Medulla oblongata (tissue), 1 donor: ENCODE measurements at regions not wholly inside any gene's neighbourhood (a gene's known extent, or its start where the extent isn't known, plus 50 kb on each side); places are given as distances from the start of the nearest gene placed in this dataset.

Source experiments
- DNase-seq: peaks from one replicate; pipeline ENCODE4 v3.0.0-alpha.2; 2015; ENCODE audit errors: extremely low spot score

DNA sequence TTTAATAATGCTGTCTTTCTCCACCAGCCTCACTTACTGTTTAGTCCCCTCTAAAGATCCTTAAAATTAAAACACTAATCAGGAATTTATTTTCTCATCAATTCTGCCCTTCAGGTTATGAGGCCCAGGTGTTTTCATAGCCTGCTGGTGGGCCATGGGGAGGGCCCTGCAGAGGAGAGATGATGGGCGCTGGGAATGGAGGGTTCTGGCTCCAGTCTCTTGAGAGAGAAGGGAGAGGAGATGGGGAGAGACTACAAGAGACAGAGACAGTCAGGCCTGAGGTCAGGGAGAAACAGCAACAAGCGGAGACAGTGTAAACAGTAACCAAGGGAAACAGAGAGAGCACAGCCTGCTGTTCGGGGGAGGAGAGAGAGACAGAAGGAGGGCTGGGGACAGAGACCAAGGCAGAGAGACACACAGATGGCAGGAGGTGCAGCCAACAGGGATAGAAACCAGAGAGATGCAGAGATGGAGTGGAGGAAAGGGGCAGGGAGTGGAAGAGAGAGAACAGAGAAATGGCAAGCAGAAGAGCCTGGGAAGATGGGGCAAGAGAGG, 187.3 kb upstream of the SYT13 start:
- DNase-seq = no peak

DNA sequence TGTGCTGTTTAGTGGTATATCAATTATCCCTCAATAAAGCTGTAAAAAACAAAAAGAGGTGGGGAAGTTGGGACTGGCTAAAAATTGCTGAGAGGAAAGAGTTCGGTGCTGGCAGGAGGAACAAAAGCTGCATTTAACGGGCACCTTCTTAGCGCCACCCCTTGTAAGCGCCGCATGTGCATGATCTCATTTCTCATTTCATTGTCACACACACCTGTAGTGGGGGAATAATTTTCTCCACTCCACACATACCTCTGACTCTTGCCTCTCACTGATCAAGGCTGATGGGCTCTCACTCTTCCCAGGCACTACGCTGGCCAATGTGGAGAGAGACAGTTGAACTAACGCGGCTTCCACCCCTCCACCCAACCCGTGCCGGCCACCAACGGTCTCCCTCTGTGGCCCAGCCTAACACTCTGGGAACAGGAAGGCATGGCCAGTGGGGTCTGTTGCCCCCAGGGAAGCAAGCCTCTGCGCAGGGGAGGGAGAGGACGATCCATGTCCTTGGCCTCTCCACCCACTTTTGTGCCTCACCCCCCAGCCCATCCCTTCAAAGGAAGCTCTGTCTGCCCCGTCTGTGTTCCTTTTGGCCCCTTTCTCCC, 186.7 kb upstream of the SYT13 start:
- DNase-seq = no peak

DNA sequence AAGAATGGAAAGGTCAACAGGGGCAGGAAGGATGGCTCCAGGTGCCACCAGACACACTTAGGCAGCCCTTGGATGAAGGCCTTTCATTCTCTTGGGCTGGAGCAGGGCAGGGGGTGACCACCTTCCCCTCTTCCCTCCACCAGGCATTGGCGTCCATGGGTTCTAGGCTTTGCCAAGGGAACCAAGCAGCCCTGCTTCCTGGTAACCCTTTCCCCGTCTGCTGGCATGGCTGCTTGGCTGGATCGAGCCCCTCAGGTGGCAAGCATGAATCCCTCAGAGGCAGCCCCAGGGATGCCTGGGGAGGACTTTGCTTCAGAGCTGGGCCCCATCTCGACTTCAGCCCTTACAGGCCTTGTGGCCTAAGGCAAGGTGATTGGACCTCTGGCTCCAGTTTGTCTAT, 185.1 kb upstream of the SYT13 start:
- DNase-seq = no peak

DNA sequence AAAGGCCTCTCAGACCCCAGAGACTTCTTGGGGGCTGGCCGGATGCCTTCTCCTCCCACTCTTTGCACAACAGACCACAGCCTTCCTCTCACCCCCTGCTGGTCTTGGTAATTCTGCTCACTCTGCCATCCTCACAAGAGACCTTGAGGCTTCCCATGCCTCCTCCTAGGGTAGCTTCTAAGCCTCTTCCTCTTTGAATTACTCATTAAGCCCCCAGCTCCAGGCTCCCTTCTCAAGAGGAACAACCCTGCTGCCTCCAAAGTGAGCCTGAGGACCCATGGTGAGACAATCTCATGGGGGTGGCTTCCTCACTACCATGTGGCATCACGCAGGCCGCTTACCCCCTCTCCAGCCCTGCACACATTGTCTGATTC, 184.6 kb upstream of the SYT13 start:
- no peak for DNase-seq

DNA sequence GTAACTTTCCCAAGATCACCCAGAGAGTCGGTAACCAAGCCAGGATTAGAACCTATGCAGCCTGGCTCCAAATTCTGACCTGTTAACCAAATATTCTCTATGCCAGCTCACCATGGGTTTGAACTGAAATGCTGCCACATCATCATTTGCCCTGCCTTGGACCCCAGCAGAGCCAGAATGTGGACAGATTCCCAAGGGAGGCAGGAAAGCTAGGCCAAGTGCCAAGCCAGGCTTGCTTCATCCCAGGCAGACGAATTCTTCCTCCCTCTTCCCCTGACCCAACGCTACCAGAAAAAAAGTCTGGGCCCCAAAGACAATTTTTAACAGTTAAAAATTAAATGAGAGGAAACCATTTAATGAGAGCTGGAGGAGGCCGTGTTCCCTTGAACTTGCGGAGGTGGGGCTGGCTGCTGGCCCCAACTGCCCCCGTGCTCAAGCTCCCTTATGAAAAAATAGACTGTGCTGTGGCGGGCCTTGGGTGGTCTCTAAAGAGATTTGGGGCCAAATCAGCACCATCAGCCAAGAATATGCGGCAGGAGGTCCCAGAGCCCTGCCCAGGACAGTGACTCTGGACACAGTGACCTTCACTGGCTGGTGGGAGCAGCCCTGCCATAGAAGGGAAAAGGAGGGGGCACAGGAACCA, 184.1 kb upstream of the SYT13 start:
- DNase-seq = no peak

DNA sequence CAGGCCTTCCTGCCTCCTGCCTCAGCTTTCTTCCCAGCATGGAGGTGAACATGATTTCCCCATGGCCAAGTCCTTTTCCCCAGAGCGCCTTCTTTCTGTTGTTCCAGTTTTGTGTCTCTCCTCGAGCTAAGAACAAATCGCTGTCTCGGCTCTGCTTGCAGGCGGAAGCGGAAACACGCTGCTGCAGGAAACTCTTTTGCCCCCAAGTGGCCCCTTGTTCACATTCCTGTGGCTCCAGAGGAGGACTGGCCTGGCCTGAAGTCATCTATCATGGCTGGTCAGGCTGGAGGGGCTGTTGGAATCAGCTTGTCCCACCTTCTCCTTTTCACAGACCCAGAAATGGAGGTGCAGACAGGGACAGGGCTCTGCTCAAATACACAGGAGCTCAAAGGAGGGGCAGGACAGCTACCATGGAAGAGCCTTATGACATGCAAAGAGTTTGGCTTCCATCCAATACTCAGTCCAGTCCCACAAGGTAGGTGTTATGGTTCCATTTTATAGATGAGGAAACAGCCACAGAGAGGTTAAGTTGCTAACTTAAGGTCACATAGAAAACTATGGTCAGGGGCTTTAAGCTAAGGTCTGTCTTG, 182.2 kb upstream of the SYT13 start:
- no peak for DNase-seq

DNA sequence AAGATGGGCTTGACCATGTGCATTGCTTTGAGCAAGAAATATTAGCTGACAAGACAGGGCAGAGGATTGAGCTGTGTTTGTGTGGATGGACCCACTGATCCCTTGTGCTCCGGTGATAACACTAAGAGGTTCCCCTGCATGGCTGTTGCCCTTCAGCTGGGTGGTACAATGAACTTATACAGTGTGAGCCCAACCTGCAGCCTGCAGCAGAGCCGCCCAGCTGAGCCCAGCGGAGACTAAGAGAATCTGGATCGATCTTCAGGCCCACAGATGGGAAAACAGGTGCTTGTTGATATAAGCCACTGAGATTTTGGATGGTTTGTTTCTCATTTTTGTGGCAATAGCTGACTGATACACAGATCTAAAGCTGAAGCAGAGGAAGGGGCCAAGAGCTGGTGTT, 177.4 kb upstream of the SYT13 start:
- no peak for DNase-seq

DNA sequence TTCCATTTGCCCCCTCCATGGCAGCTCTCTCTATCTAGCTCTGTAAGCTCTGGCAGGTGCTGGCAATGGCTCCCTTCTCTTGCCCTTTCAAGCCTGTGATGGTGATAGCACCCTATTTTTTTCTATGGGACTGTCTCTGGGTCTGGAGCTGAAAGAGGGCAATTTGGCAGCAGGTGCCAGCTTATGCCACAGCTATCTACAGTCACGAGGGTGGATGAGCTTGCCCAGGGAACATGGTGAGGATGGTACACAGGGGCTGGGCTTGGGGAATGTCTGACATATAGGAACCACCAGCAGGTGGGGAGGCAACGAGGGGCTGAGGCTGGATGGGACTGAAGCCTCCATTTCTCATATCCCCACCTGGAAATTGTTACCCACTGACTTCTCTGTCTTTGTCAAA, 175.4 kb upstream of the SYT13 start:
- DNase-seq = no peak

DNA sequence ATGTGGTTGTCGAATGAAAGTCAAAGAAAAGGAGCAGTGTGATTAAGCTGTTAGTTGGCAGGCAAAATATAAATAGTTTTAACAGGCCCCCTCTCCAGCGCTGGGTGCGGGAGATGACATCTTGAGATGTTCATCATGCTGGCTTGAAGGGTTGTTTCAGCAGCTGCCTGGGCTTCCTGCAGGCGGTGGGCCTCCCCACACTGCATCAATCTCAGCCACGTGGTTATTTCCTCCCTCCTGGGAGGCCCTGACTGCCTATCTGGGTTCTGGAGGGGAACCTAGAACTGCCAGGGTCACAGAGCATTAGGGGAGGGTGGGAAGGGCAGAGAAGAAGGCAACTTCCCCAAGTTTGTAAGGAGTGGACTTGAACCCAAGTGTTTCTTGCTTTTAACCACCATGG, 173.3 kb upstream of the SYT13 start:
- DNase-seq = no peak

DNA sequence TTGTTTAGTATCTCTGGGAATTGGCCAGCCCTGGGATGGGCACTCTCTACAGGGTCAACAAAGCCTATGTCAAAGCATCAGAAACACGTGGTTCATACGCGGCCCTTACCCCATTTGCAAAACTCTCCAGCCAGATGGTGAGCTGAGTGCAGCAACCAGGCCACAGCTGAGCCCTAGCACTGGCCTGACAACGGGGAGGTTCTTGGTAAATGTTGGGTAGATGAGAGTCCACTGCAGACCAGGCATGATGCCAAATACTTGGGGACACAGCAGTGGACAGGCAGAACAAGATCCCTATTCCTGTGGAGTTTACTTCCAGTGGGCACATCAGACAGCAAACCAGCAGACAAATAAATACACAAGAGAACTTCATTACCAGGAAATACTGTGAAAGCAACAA, 172.1 kb upstream of the SYT13 start:
- DNase-seq = no peak

DNA sequence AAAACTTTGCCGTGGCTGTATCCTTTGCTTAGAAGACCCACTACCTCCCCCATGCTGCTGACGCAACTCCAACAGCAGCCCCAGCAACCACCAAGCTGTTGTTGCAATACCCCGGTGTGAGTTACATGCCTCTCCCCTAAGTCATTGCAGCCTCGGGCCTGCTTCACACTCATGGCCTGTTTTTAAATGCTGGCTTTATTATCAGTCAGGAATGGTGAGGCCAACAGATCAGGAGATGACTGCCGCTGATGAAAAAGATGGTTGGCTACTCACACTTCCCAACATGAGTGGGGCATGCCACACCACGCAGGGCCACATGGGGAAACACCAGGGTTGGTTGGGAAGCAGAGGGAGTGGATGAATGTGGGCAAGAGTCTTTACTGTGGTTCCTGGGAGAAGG, 171.5 kb upstream of the SYT13 start:
- no peak for DNase-seq

DNA sequence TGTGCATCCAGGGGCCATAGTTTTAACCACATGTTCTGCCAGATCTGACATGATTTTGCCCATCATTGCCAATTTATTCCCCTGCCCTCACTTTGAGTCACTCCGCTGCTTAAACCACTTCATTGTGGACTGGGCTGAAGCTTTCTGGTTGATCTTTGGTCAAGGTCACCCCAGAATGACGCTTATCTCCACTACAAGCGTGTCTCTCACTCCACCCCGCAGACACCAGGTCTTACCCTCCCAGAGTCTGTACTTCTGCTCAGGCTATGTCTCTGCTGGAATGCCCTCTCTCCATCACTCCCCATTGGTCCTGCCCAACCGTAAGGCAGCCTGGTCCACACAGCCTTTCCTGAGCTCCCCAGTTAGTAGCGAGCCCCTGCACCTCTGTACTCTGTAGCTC, 170.5 kb upstream of the SYT13 start:
- no peak for DNase-seq

DNA sequence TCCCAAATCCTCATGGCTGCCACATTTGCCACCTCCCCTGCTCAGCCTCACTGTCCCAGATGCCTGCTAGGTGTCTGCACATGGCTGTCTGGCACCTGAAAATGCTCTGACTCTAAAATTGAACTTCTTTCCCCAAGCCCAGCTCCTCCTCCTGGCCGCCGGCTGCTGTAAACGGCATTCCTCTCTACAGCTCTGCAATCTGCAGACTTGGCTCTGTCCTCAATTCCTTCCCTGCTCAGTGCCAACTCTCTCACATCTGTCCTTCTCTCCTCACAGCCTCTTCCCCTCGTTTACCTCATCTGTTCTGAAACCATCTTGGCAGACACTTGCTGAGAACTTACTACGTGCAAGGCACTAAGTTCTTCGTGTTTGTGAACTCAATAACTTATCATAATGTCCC, 169.4 kb upstream of the SYT13 start:
- no peak for DNase-seq

DNA sequence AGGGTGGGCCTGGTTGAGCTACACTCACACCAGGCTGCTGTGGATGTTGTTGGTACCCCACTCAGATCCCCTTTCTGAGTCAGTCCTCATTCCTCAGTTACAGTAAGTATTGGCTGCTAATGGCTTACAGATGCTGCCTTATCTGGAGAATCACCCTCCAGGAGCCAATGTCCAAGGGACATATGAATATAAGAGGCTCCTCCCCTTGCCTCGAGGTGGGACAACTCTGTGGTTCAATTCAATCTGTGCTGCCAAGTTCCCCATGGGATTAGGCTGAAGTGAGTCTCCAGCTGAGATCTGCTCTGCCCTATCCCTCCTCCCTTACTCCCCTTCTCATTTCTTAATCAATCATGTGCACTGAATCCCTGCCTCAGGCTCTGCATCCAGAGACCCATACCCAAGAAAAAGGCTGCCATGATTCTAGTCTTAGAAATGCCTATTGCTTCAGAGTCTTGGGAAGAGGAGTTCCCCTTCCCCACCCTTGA, 168.8 kb upstream of the SYT13 start:
- DNase-seq = no peak

DNA sequence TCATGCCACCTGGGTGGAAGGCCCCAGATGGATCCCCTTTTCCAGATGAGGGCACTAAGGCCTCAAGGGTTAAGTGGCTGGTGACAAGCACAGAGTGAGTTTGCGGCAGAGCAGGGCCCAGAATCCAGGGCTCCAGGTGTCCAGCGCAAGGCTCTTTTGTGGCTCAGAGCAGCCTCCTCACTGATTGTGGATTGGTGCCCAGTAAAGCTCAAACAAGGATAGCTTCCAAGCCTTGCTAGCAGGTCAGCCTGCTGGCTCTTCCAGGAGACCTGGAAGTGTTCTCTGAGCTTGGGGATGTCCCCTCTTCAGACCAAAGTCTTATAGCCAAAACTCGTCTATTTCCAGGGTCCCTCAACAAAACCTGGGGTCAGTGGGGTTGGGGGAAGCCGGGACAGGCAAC, 167.6 kb upstream of the SYT13 start:
- no peak for DNase-seq

DNA sequence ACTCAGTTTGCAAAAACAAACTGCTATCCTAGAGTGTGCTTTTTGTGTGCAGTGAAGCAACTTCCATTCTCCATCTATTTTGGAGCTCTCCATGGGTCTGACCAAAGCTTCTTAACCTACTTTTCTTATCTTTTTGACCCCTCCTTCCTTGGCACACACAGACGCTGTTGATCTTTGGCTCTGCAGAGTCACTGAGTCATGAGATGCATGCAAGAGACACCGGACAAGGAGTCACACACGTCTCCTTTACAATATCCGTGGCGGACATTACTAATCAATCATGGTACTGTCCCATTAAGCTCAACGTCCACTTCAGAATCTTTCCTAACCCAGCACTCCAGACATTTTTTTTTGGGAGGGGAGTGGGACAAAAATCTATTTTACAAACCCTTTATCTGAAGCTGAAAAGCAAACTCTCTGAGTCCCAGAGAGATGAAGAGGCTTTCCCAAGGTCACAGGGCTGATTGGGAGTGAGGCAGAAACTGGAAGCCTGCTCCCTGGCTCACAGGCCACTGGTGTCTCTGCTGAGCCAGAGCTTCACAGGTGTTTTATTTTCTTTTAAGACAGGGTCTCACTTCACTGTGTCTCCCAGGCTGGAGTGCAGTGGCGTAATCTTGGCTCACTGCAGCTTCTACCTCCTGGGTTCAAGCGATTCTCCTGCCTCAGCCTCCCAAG, 165.8 kb upstream of the SYT13 start:
- no peak for DNase-seq

DNA sequence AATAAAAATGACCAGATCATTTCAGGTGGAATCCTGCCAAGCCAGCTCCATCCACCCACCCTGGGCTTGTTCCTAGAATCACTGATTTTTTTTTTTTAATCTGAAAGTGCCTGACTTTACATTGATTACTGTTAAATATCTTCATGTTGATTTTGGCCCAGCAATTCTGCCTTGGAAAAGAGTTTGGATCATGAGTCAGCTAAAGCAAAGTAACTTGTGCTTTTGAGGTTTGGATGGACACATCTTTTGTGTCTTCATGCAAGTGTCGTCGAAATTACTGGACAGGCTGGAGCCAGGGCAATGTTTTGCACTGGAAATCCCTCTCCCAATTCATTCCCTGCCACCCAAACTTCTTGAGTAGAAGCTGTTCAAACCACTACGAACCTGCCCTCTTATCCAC, 164.0 kb upstream of the SYT13 start:
- no peak for DNase-seq

DNA sequence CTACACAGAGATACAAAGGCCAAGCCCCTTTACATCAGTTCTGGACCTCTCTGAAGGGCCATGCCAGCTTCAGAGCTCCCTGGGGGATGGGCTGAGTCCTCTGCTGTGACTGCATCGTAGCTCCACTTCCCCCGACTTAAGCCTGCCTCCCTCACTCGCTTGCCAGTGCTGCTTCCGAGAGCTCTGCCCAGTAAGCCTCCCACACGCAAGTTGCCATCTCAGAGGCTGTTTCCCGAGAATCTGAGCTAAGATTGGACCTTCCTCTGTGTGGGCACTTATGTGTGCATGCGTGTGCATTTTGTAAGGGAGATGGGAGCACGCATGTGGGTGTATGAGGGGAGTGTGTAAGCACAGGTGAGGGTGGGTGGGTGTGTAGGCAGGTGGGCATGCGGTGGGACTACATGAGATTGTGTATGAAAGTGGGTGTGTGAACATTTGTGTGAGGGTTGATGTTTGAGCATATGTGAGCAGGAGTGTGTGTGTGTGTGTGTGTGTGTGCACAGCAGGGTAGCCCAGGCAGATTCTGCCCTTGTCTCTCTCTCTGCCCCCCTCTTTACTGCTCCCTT, 163.0 kb upstream of the SYT13 start:
- DNase-seq = no peak

DNA sequence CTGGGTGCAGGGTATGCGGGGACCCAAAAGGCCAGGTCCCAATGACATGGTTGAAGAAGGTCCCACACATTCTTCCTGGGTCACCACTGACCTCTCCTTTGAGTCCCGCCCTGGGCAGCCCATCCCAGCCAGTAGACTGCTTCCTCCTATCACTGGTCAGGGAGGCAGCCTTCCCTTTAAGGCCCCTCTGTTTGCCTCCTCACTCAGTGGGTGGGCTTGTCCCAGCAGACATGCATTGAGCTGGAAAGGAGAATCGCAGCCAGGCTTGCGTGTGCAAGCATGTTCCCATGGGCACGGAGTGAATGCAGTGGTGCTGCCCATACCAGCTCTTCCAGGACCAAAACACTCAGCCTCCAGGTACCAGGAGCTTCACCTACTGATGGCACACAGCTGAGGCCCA, 162.4 kb upstream of the SYT13 start:
- DNase-seq = no peak

DNA sequence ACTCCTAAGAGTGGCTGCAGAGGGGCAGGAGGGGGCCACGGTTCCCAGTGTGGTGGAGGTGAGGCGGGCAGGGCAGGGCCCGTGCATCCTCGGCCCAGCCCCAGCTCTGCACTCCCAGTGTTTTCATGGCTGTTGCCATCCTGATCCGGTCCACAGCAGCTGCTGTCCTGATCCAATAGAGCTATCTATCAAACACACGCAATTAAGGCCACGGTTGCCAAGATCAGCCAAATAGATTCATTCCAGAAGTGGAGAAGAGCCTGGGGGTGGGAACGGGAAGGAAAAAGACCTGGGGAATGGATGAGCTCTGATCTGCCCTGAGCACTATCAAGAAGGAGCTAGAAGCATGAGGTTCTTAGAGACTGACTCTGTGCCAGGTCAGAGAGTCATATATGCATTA, 160.9 kb upstream of the SYT13 start:
- DNase-seq = no peak

DNA sequence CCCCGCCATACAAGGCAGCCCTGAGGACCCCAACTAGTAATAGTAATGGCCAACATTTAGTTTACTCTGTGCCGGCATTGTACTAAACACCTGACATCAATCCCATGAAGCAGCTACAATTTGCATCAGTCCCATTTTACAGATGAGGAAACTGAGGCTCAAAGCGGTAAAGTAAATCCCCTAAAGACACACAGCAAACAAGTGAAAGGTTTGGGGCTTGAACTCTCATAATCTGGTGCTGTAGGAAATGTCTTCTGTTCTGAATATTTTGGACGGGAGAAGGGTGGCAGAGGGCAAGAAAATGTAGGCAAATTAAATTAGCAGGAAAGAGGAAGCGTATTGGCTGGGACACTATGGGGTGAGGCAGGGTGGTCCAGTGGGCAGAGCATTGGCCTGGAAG, 160.3 kb upstream of the SYT13 start:
- no peak for DNase-seq

DNA sequence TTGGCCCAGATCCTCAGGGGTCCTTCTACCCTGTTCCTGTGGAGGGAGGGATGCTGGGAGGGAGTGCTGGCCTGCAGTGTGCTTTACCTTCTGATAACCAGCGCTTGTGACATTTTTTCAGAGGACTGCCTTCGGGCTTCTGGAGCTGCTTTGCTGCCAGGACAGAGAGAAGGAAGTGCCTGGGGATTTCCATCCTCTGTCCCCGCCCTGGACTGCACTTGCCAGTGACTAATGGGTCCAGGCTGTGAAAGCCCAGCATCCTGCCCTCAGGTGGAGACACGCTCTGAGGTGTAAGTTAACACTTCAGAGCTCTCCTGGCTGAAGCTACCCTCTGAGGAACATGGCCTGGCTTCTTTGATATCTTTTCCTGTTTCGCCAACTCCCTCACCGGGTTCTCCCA, 158.7 kb upstream of the SYT13 start:
- DNase-seq = no peak

DNA sequence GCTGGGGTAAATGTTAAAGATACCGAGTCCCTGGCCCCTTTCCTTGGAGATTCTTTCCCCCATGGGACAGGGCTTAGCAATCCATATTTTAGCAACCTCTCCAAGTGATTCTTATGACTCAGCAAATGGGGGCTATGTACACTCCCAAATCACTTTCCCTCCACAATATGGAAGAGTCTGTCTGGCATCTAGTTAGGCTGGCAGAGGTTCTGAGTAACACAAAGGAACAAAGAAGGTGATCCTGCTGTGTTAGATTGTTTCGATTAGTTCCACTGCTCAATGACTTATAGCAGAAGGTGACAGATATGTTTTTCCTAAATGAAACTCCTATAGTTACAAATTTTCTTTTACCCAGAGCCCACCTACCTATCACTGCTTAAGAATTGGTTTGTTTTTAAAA, 154.0 kb upstream of the SYT13 start:
- no peak for DNase-seq
